Endothelial cell of umbilical vein (primary cell): ENCODE measurements at regions not wholly inside any gene's neighbourhood (a gene's known extent, or its start where the extent isn't known, plus 50 kb on each side); places are given as distances from the start of the nearest gene placed in this dataset.

Experiments
- BruUV-seq: library from RNA; stranded (reverse); fragments of 400-500 nt; replicated peaks from 2 replicates; lab custom pipeline; 2021; lab: Mats Ljungman, UMichigan
- CTCF ChIA-PET: fragments of 300-600, 350-600 bp; sonication (Branson Sonifier 250); formaldehyde crosslinking; loops from one replicate; lab custom pipeline; 2021; ENCODE audit warnings: antibody characterized with exemption, inconsistent platforms; lab: Charles Lee
- POLR2A ChIA-PET: fragments of 300-600, 350-600 bp; sonication (Branson Sonifier 250); formaldehyde crosslinking; loops from one replicate; lab custom pipeline; 2021; ENCODE audit warnings: antibody characterized with exemption, inconsistent platforms; lab: Charles Lee
- DNase-seq: peaks from one replicate; pipeline ENCODE4 v3.0.0-alpha.2; 2011; ENCODE audit warnings: low read depth, low spot score
- FAIRE-seq: peaks from 2 replicates; lab custom pipeline; 2011; peaks lifted over from hg19 to GRCh38; lab: Jason Lieb, UNC
- H2AFZ ChIP-seq: 2 replicates; pipeline ENCODE4 v1.6.0; 2012; ENCODE audit warnings: low read depth, low read length, control low read depth, inconsistent platforms
- H3K27ac ChIP-seq: 2 replicates; pipeline ENCODE4 v1.5.1; 2011; ENCODE audit warnings: low read depth, mild to moderate bottlenecking, control low read depth, low read length, moderate library complexity; ENCODE audit not compliant: insufficient read depth
- H3K27me3 ChIP-seq, 2 experiments: 2 replicates each; pipeline versions ENCODE4 v1.6.0 to v1.6.1; 2011; ENCODE audit warnings: low read length in 2 of 2, mixed read lengths in 1 of 2; ENCODE audit not compliant: control insufficient read depth in 2 of 2, insufficient read depth in 2 of 2
- H3K36me3 ChIP-seq, 2 experiments: 2 replicates in 1 of 2; 3 replicates in 1 of 2; pipeline ENCODE4 v1.5.1; 2011; ENCODE audit warnings: low read length in 2 of 2, mild to moderate bottlenecking in 1 of 2, moderate library complexity in 1 of 2; ENCODE audit not compliant: control insufficient read depth in 2 of 2, insufficient read depth in 2 of 2; ENCODE audit errors: extremely low read depth in 1 of 2
- H3K4me1 ChIP-seq: 3 replicates; pipeline ENCODE4 v1.5.1; 2011; ENCODE audit warnings: mild to moderate bottlenecking, low read length; ENCODE audit not compliant: control insufficient read depth, insufficient read depth; ENCODE audit errors: extremely low read depth
- H3K4me2 ChIP-seq: 2 replicates; pipeline ENCODE4 v1.6.1; 2011; ENCODE audit warnings: low read length, control low read depth, mixed read lengths; ENCODE audit not compliant: insufficient read depth
- H3K4me3 ChIP-seq, 3 experiments: fragments of 200-600 bp in 1 of 3; sonication (generic), shearing (Covaris generic) in 1 of 3; replicated peaks in 1 of 3; 2 replicates each; pipeline ENCODE4 v1.5.1; 2011 to 2016; ENCODE audit warnings: control low read depth in 3 of 3, low read length in 3 of 3, mild to moderate bottlenecking in 2 of 3, inconsistent platforms in 1 of 3, low read depth in 1 of 3, moderate library complexity in 1 of 3; ENCODE audit not compliant: insufficient read depth in 1 of 3
- H3K79me2 ChIP-seq: 2 replicates; pipeline ENCODE4 v1.6.0; 2012; ENCODE audit warnings: low read length, inconsistent platforms; ENCODE audit not compliant: control insufficient read depth, insufficient read depth
- H3K9ac ChIP-seq: replicated peaks from 2 replicates; pipeline ENCODE3; 2011; ENCODE audit warnings: low read length, control low read depth; ENCODE audit not compliant: insufficient read depth; ENCODE audit errors: extremely low read depth
- H3K9me1 ChIP-seq: replicated peaks from 3 replicates; pipeline ENCODE4 v1.6.0; 2011; ENCODE audit warnings: mild to moderate bottlenecking, low read length; ENCODE audit not compliant: control insufficient read depth, insufficient read depth; ENCODE audit errors: extremely low read depth
- H3K9me3 ChIP-seq: replicated peaks from 2 replicates; pipeline ENCODE4 v1.5.1; 2012; ENCODE audit warnings: low read length, inconsistent platforms; ENCODE audit not compliant: control insufficient read depth, insufficient read depth
- H4K20me1 ChIP-seq: replicated peaks from 2 replicates; pipeline ENCODE3; 2011; ENCODE audit warnings: mild to moderate bottlenecking, low read length; ENCODE audit not compliant: control insufficient read depth, insufficient read depth; ENCODE audit errors: extremely low read depth
- EZH2 ChIP-seq: IDR thresholded peaks from 2 replicates; pipeline ENCODE4 v1.6.1; 2012; ENCODE audit warnings: borderline replicate concordance, low read depth, mild to moderate bottlenecking, moderate library complexity, low read length, inconsistent platforms; ENCODE audit not compliant: severe bottlenecking
- FOS ChIP-seq: IDR thresholded peaks from 2 replicates; pipeline ENCODE4 v1.6.1; 2011; ENCODE audit warnings: mild to moderate bottlenecking, low read length, moderate library complexity, borderline replicate concordance; ENCODE audit not compliant: insufficient read depth
- GATA2 ChIP-seq: IDR thresholded peaks from 2 replicates; pipeline ENCODE4 v1.7.0; 2011; ENCODE audit warnings: low read depth, mild to moderate bottlenecking, moderate library complexity, mixed read lengths, low read length; ENCODE audit not compliant: insufficient read length, insufficient read depth
- JUN ChIP-seq: IDR thresholded peaks from 2 replicates; pipeline ENCODE4 v1.6.1; 2011; ENCODE audit warnings: borderline replicate concordance, low read depth; ENCODE audit not compliant: insufficient read length, insufficient read depth
- MYC ChIP-seq: IDR thresholded peaks from one replicate; pipeline ENCODE4 v1.6.1; 2011; ENCODE audit warnings: mild to moderate bottlenecking, low read depth, low read length
- POLR2A ChIP-seq: IDR thresholded peaks from 2 replicates; pipeline ENCODE4 v1.6.1; 2012; ENCODE audit warnings: low read depth, mild to moderate bottlenecking, control low read depth, low read length
- POLR2AphosphoS5 ChIP-seq: IDR thresholded peaks from 2 replicates; pipeline ENCODE4 v1.6.1; 2012; ENCODE audit warnings: low read depth, mild to moderate bottlenecking, control low read depth, low read length, moderate library complexity; ENCODE audit not compliant: insufficient read depth
- dilution Hi-C: fragments of 300-500 bp; cut with MboI; formaldehyde crosslinking; loops from one replicate; pipeline ENCODE4 v1.15.0; 2019; ENCODE audit warnings: low sequenced_read_pairs; ENCODE audit not compliant: extremely low pct_ligation_motif_present
- intact Hi-C: fragments of 100-400 bp; cut with micrococcal nuclease; formaldehyde crosslinking; loops from one replicate; pipeline ENCODE4 v1.10.0; 2022
- TF ChIP-seq, protein P1 (sequence below), 2 donors: IDR thresholded peaks; 1 replicate in 1 of 2; 2 replicates in 1 of 2; pipeline ENCODE4 v1.5.1; 2011; ENCODE audit warnings: low read length in 2 of 2, mild to moderate bottlenecking in 2 of 2, moderate library complexity in 2 of 2, control low read depth in 1 of 2, inconsistent platforms in 1 of 2, low read depth in 1 of 2; ENCODE audit not compliant: insufficient read depth in 1 of 2; ENCODE audit errors: extremely low read depth in 1 of 2
- TF ChIP-seq, protein P2 (sequence below): IDR thresholded peaks from 2 replicates; pipeline ENCODE4 v1.6.1; 2011; ENCODE audit not compliant: insufficient read depth, insufficient read length

DNA sequence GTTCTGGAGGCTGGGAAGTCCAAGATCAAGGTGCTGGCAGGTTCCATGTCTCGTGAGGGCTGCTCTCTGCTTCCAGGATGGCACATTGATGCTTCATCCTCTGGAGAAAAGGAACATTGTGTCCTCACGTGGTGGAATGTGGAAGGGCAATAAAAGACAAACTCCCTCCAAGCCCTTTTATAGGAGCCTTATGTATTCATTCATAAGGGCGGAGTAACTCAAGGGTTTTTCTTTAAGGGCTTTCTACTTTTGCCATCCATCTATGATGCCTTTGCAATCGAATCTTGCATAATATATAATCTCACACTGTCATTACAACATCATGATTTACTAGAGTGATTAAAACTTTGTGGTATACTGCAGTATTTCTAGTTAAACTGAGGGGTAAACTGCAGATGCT lies 132.7 kb upstream of the DDHD1 start:
- no peaks in the 10 kb centered on the region for H3K9me1 ChIP-seq
- no TSS peak for BruUV-seq
- H3K4me1 ChIP-seq, result no peaks in the 10 kb centered on the region
- H4K20me1 ChIP-seq, result no peaks in the 10 kb centered on the region
- no peaks in the 10 kb centered on the region for H3K27me3 ChIP-seq
- no peak for FAIRE-seq
- dilution Hi-C loops (no loop called here), intact Hi-C loops (no loop called here)
- TF ChIP-seq GATA2, result no peak
- TF ChIP-seq FOS, result no peak
- TF ChIP-seq POLR2AphosphoS5, result no peak
- TF ChIP-seq, protein P1, sequence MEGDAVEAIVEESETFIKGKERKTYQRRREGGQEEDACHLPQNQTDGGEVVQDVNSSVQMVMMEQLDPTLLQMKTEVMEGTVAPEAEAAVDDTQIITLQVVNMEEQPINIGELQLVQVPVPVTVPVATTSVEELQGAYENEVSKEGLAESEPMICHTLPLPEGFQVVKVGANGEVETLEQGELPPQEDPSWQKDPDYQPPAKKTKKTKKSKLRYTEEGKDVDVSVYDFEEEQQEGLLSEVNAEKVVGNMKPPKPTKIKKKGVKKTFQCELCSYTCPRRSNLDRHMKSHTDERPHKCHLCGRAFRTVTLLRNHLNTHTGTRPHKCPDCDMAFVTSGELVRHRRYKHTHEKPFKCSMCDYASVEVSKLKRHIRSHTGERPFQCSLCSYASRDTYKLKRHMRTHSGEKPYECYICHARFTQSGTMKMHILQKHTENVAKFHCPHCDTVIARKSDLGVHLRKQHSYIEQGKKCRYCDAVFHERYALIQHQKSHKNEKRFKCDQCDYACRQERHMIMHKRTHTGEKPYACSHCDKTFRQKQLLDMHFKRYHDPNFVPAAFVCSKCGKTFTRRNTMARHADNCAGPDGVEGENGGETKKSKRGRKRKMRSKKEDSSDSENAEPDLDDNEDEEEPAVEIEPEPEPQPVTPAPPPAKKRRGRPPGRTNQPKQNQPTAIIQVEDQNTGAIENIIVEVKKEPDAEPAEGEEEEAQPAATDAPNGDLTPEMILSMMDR (IDR thresholded peaks at IDR 0.05; ENCODE audit: extremely low read depth in 1 of 2, insufficient read depth in 1 of 2, low read depth in 1 of 2, low read length in 2 of 2), result no peak
- TF ChIP-seq, protein P2, sequence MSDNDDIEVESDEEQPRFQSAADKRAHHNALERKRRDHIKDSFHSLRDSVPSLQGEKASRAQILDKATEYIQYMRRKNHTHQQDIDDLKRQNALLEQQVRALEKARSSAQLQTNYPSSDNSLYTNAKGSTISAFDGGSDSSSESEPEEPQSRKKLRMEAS, result no peak
- no peaks in the 10 kb centered on the region for H3K9me3 ChIP-seq
- no peak overlapping the region for H2AFZ ChIP-seq
- H3K4me3 ChIP-seq, result no peak overlapping the region
- POLR2A ChIA-PET, result no interaction called here
- H3K79me2 ChIP-seq, result no peaks in the 10 kb centered on the region
- no peak overlapping the region for H3K27ac ChIP-seq
- H3K4me2 ChIP-seq, result no peak overlapping the region
- H3K9ac ChIP-seq, result no peak overlapping the region
- H3K36me3 ChIP-seq, result no peaks in the 10 kb centered on the region
- no peak for DNase-seq
- CTCF ChIA-PET, result interaction anchor here (1.6 to 3.6 kb wide), 2 partner anchors 10 to 68 kb away, joined by 4 to 18 read pairs; no protein-coding TSS in a partner anchor

DNA sequence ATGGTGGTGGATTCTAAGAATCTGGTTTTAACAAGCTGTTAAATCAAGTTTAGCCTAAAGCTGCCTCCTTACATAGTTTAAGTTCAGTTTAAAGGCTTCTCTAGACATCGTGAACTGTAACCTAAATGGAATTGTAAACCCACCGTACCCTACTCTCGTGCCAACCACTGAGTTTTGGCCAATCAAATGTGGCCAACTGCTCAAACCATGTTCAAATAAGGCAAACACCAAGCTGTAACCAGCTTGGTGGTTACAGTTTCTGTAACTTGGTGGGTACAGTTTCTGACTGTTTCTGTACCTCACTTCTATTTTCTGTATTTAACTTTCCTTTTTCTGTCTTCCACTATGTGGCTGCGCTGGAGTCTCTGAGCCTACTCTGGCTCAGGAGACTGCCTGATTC lies 131.9 kb upstream of the DDHD1 start:
- H3K4me2 ChIP-seq, result no peak overlapping the region
- TF ChIP-seq JUN, result no peak
- no peak for TF ChIP-seq POLR2A
- TF ChIP-seq EZH2, result no peak
- no peak for TF ChIP-seq FOS
- TF ChIP-seq, protein P2, result no peak
- TF ChIP-seq MYC, result no peak
- TF ChIP-seq, protein P1 (IDR thresholded peaks at IDR 0.05; ENCODE audit: extremely low read depth in 1 of 2, insufficient read depth in 1 of 2, low read depth in 1 of 2, low read length in 2 of 2), result no peak
- H3K9me1 ChIP-seq, result no peaks in the 10 kb centered on the region
- intact Hi-C loops, result no loop called here
- H2AFZ ChIP-seq, result no peak overlapping the region
- no peaks in the 10 kb centered on the region for H3K4me1 ChIP-seq
- no peaks in the 10 kb centered on the region for H3K9me3 ChIP-seq
- ChIA-PET CTCF (interaction anchor here (1.0 to 3.6 kb wide), 3 partner anchors 11 to 67 kb away, joined by 3 to 18 read pairs (median 4); no protein-coding TSS in a partner anchor), POLR2A (no interaction called here)
- H3K27me3 ChIP-seq, result no peaks in the 10 kb centered on the region
- no peaks in the 10 kb centered on the region for H3K79me2 ChIP-seq
- dilution Hi-C loops, result no loop called here
- no peaks in the 10 kb centered on the region for H3K36me3 ChIP-seq
- no peak overlapping the region for H3K4me3 ChIP-seq
- H4K20me1 ChIP-seq, result no peaks in the 10 kb centered on the region
- no peak overlapping the region for H3K9ac ChIP-seq
- no TSS peak for BruUV-seq
- no peak for DNase-seq
- no peak for FAIRE-seq
- H3K27ac ChIP-seq, result no peak overlapping the region
